IMR-90 (cell line): ENCODE measurements at regions not wholly inside any gene's neighbourhood (a gene's known extent, or its start where the extent isn't known, plus 50 kb on each side); places are given as distances from the start of the nearest gene placed in this dataset.

Experiments used
- CTCF ChIP-seq: conservative IDR thresholded peaks from 2 replicates; pipeline ENCODE4 v1.5.1; 2012; ENCODE audit warnings: mild to moderate bottlenecking, low read depth, low read length, improper control_type of control experiment
- FOS ChIP-seq: fragments of 150-350 bp; IDR thresholded peaks from 2 replicates; pipeline ENCODE4 v1.6.1; 2016; ENCODE audit warnings: low read depth, low read length
- MAZ ChIP-seq: IDR thresholded peaks from 2 replicates; pipeline ENCODE4 v1.6.1; 2012; ENCODE audit warnings: low read depth, mild to moderate bottlenecking, low read length, improper control_type of control experiment, moderate library complexity, borderline replicate concordance
- POLR2A ChIP-seq: IDR thresholded peaks from 2 replicates; pipeline ENCODE4 v1.6.1; 2012; ENCODE audit warnings: mild to moderate bottlenecking, low read depth, low read length
- RAD21 ChIP-seq: IDR thresholded peaks from 2 replicates; pipeline ENCODE4 v1.6.1; 2012; ENCODE audit warnings: low read length, improper control_type of control experiment
- RCOR1 ChIP-seq: IDR thresholded peaks from 2 replicates; pipeline ENCODE4 v1.6.1; 2012; ENCODE audit warnings: mild to moderate bottlenecking, low read length, improper control_type of control experiment; ENCODE audit not compliant: insufficient replicate concordance
- RFX5 ChIP-seq: IDR thresholded peaks from 2 replicates; pipeline ENCODE4 v1.8.0; 2012; ENCODE audit warnings: low read depth, mild to moderate bottlenecking, low read length, moderate library complexity

- TF ChIP-seq CTCF (no peak), POLR2A (no peak), RFX5 (no peak), MAZ (no peak), RAD21 (no peak), RCOR1 (no peak), FOS (no peak)
Measured at GRCh38 chr1:110779636-110780035, 93.3 kb upstream of the CD53 start.
